Jurkat, Clone E6-1 (cell line): ENCODE measurements at regions not wholly inside any gene's neighbourhood (a gene's known extent, or its start where the extent isn't known, plus 50 kb on each side); places are given as distances from the start of the nearest gene placed in this dataset.

ENCODE experiments used
- DNase-seq: peaks from one replicate; pipeline ENCODE4 v3.0.0-alpha.2; 2011; ENCODE audit warnings: low read depth, low spot score
- H3K4me3 ChIP-seq: 2 replicates; pipeline ENCODE4 v1.5.1; 2011; ENCODE audit warnings: mild to moderate bottlenecking, low read length, control low read depth, moderate library complexity

GRCh38 chr6:115740907-115741306 is 319.8 kb downstream of the FRK start:
- no peak for DNase-seq

DNA sequence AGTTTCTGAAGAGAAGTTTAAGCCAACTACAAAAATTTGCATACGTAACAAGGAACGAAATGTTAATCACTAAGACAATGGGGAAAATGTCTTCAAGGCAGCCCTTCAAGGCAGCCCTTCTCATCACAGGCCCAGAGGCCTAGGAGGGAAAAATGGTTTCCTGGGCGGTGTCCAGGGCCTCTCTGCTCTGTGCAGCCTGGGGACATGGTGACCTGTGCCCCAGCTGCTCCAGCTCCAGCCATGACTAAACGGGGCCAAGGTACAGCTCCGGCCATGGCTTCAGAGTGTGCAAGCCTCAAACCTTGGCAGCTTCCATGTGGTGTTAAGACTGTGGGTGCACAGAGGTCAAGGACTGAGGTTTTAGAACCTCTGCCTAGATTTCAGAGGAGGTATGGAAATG is 325.1 kb downstream of the FRK start:
- no peak overlapping the region for H3K4me3 ChIP-seq
- DNase-seq: no peak

More at GRCh38 chr6:115740907-115741306, 319.8 kb downstream of the FRK start:
- H3K4me3 ChIP-seq: no peak overlapping the region

DNA sequence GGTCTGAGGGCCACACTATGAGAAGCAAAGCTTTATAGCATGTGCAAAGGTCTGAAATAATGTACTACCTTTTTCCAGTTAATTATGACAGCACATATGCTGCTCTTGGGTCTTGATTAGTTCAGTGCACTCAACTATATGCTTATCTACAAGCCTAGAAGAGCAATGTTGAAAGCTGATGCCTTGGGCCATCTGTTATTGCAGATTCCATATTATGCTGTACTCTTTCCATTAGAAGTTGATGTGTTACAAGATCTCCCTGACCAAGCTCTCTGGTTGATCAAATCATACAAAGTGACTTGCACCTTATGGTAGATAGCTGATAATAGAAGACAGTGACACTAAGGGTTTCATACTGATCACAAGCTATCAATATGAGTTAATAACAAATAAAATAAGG is 327.3 kb downstream of the FRK start:
- no peak for DNase-seq
- no peak overlapping the region for H3K4me3 ChIP-seq

DNA sequence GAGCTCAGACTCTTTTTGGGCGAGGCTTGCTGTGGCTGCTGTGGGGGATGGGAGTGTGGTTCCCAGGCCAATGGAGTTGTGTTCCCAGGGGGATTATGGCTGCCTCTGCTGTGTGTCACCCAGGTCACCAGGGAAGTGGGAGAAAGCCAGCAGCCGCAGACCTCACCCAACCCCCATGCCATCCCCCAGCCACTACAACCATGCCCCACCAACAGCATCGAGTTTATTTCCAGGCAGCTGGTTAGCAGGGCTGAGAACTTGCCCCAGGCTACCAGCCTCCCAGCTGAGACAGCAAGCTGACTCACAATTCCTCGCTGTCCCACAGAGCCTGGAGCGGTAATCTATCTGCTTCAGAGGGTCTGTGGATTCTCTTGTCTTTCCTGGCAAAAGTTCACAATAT is 331.7 kb downstream of the FRK start:
- no peak for DNase-seq
- no peak overlapping the region for H3K4me3 ChIP-seq

DNA sequence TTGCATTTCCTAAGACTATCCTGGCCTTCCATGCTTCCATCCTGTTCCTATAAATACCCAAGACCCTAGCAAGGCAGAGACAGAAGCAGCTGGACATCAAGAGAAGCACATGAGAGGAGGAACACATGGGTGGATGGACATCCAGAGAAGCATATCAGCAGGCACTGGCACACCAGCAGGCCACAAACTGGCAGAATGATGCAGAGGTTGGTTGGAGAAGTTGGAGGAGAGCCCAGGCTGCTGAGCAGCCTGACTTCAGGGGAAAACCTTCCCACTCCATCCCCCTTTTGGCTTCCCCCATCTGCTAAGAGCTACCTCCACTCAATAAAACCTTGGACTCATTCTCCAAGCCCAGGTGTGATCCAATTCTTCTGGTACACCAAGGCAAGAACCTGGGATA is 332.5 kb downstream of the FRK start:
- no peak for DNase-seq
- H3K4me3 ChIP-seq: no peak overlapping the region

GRCh38 chr6:115721564-115721963 is 339.1 kb downstream of the FRK start:
- H3K4me3 ChIP-seq: no peak overlapping the region
- DNase-seq: no peak

GRCh38 chr6:115720900-115721299 is 339.8 kb downstream of the FRK start:
- DNase-seq: no peak
- H3K4me3 ChIP-seq: no peak overlapping the region

GRCh38 chr6:115717472-115717871 is 343.2 kb downstream of the FRK start:
- DNase-seq: no peak
- H3K4me3 ChIP-seq: no peak overlapping the region

- no peak overlapping the region for H3K4me3 ChIP-seq
- DNase-seq: no peak
Observed at GRCh38 chr6:115717062-115717461, 343.6 kb downstream of the FRK start.

GRCh38 chr6:115712291-115712961 is 348.3 kb downstream of the FRK start:
- no peak for DNase-seq
- H3K4me3 ChIP-seq: no peak overlapping the region

GRCh38 chr6:115708850-115709249 is 351.8 kb downstream of the FRK start:
- DNase-seq: no peak
- no peak overlapping the region for H3K4me3 ChIP-seq

DNA sequence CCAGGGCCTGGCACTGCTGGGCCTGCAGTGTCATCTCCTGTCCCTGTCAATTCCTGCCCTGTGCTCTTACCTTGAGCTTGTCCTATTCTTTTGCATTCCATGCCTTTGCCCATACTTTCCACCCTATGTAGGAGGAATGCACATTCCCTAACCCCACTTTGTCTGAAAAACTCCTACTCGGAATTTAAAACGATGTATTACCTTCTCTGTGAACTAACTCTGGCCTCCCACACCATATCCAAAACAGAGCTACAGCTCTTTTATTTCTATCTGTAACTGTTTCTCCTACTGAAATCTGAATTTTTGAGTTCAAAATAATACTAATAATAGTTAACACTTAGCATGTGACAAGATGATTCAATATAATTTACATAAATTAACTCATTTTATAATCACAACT is 353.7 kb downstream of the FRK start:
- H3K4me3 ChIP-seq: no peak overlapping the region
- DNase-seq: no peak

GRCh38 chr6:115706324-115706723 is 354.4 kb downstream of the FRK start:
- H3K4me3 ChIP-seq: no peak overlapping the region
- DNase-seq: no peak

DNA sequence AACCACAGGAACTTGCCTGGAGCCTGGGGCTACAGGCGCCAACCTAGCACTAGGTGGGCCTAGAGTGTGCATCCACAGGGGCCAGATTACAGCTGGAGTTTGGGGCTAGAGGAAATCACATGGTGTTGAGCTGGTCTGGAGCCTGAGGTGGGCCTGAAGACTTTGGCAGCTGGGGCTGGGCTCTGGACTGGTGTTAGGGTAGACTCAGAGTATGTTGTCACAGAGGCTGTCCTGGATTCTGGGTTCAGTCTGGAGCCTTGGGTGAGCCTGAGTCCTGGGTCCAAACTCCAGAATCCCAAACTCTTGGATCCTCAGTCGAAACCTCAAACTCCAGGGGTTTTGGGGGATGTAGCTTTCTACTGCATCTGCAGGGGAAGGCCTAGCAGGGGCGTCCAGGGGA is 356.7 kb downstream of the FRK start:
- no peak overlapping the region for H3K4me3 ChIP-seq
- DNase-seq: no peak

GRCh38 chr6:115691433-115691832 is 369.3 kb downstream of the FRK start:
- DNase-seq: no peak
- no peak overlapping the region for H3K4me3 ChIP-seq

GRCh38 chr6:115690854-115691253 is 369.8 kb downstream of the FRK start:
- DNase-seq: no peak
- H3K4me3 ChIP-seq: no peak overlapping the region

DNA sequence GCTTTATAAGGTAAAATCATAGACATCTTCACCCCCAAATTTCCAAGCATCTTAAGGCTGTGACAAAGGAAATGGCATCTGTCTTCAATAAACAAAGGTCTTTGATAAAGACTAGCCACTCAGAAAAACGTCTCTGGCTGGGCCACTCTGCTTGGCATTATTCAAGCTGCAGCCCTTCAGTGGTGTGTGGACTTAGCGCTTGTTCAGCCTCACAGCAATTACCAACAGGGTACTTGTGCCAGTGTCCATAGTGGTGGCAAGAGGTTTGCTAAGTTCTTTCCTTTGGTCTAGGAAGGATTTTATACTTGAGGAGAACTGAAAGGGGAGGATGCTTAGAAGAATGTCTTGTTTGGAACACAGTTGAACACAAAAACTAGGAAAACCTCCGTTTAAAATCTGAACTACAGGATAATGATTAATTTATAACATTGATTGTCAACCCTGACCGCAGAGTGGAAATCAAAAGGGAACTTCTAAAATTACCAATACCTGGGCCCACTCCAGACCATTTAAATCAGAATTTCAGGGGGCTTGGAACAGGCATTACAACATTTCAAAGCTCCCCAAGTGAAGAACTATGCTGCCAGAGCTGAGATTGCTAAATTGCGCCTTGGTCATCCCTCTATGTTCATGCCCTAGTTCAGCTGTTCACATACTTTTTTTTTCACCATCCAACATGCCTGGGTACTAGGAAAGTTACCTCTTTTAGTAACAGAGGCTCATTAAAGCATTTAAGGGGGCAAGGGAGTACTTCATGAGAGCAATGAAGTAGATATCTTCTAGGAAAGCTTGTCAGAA is 378.5 kb downstream of the FRK start:
- no peak overlapping the region for H3K4me3 ChIP-seq
- DNase-seq: no peak

GRCh38 chr6:115680621-115681020 is 380.1 kb downstream of the FRK start:
- no peak overlapping the region for H3K4me3 ChIP-seq
- DNase-seq: no peak

DNA sequence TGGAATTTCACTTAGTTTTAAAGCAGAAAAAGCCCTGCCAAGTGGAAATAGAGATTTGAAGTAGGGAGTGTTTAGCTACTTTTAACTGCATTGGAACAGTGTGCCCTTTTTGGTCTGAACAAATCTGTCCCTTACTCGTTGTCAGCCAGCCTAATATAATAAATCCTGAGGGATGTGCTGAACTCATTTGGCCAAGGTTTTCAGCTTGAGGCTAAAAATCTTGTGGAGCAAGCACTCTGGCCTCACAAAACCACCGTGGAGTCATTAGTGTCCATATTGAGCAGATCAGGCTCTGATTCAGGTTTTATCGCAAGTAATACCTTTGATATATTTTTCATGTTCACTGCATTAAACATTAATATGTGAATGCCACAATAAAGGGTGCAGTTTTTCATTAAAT is 383.5 kb downstream of the FRK start:
- no peak overlapping the region for H3K4me3 ChIP-seq
- no peak for DNase-seq

- H3K4me3 ChIP-seq: no peak overlapping the region
- no peak for DNase-seq
Observed at GRCh38 chr6:115675443-115675842, 385.2 kb downstream of the FRK start.

- DNase-seq: no peak
- H3K4me3 ChIP-seq: no peak overlapping the region
Observed at GRCh38 chr6:115668781-115669180, 391.9 kb downstream of the FRK start.
